Activated CD4-positive, alpha-beta T cell treated with anti-CD3 and anti-CD28 coated beads, Interleukin-2, amount 50 U/mL, for 48 hours (primary cell): ENCODE measurements at regions not wholly inside any gene's neighbourhood (a gene's known extent, or its start where the extent isn't known, plus 50 kb on each side); places are given as distances from the start of the nearest gene placed in this dataset.
"Not testable (repeated sequence)": the region's sequence is repeated elsewhere in the genome, so short reads cannot be mapped to it uniquely, and the experiment has no call there.

Experiments used
- DNase-seq, 2 experiments: peaks; one replicate each; pipeline ENCODE4 v3.0.0-alpha.2; 2020

DNA sequence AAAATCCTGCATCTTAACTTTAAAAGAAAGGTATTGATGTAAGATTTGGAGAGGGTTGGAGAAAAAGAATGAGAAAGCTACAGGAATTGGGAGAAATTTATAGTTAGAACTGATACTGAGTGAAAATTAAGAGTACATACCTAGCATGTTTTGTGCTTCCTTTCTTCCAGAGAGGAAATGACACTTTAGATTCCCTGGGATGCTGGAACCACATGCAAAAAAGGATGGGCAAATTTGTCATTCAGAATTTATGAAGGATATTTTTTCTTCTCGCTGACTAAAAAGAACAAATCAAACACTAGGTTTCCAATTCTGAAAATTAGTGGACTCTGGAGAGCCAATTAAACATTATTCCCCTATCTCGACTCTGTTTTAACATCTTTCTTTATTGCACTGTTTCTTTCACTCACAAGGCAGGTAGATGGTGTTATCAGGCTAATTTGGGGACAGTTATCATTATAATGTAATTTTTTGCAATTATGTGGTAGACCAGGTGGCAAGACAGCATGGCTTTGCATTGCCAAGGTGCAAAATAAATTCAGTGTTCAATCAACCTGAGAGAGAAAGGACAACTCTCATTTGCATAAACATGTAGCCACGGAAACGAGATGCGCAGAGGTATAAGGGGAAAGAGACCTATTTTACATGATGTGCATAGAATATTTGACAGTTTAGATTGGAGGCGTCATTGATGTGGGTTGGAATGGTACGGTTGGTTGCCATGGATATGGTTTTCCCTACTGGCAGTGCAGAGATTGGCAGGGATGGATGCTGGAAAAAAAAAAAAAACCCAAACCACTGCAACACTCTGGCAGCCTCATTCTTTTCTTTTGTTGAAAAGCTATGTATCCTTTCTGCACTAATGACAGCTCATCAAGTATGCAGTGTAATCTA is 320.4 kb upstream of the CCNH start:
- DNase-seq: no peak

DNA sequence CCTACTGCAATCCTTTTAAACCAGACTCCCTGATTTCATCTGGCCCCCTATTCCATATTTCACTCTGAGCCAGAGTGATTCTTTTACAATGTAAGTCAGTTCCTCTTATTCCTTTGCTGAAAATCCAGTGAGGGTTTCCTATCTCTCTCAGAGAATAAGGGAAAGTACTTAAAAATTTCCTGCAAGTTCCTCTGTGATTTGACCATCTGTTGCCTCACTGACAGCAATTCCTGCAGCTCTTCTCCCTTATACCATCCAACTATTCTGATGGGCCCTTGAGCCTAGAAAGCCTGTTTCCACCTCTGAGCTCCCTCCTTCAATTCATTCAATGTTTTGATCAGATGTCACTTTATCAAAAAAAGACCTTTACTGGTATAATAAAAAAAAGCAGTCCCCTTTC is 317.1 kb upstream of the CCNH start:
- no peak for DNase-seq

DNA sequence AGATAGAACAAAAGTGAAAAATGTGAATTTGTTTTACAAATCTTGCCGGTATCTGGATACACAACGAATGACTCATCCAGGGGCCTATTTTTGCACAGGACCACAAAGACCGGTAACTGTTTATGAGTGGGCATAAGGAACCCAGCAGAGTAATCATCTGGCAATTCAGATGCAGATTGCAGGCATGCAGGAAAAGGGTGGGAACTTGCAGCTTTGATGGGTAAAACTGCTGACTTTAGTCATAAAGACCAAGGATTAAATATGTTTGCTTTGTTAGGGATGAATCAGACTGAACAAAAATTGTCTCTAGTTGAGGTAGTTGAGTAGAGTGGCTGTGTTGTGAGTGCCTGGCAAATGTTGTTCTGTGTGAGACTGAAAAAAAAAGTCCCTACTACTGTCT is 309.6 kb upstream of the CCNH start:
- DNase-seq: no peak

DNA sequence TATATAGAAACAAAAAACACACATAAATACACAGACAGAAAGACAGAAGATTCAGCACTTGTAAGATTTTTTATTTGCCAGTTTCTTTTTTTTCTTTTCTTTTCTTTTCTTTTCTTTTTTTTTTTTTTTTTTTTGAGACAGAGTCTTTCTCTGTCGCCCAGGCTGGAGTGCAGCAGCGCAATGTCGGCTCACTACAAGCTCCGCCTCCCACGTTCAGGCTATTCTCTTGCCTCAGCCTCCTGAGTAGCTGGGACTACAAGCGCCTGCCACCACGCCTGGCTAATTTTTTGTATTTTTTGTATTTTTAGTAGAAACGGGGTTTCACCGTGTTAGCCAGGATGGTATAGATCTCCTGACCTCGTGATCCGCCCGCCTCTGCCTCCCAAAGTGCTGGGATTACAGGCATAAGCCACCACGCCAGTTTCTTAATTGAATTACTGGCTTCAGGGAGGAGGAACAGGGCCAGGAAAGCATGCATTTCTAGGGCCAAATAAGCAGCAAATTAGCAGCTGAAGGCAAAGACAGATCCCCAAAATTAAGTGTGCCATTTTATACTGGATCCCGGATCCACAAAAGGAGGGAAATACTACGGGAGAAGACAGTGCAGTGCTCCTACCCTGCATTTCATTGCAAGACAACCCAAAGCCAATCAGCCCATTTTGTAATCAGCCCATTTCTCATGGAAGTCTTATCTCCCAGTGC is 305.6 kb upstream of the CCNH start:
- DNase-seq: not testable (repeated sequence)

DNA sequence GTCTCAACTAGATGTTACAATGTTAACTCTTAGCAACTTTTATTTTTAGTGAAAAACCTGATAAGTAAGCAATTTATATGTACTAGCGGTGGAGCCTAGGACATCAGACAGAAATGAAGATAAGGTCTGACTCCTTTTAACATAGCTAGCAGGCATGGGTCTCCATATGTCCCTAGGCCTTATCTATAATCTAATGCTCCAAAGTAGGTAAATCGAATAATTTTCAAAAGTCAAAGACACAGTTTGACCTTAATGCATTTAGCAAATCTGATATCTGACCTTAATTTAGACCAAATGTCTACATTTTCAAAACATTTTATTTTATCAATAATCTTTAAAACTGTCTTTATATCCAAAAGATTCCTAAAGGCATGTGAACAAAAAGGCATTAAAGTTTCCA is 305.0 kb upstream of the CCNH start:
- DNase-seq: no peak

DNA sequence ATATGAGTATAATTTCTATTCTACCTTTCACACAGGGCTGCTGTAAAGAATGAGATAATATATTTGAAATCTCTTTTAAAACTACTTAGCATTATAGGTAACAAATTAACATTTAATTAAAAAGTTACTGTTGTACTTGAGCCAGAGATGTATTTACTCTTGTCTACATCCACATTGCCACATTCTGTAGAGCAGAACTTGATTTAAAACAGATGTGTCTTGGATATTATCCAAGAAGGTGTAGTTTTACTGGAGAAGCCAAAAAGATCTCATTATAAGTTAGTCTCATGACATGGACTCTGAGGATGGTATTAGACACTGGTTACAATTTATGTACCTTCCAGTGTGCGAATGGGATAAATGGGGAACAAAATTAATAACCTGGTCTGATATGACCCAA is 293.1 kb upstream of the CCNH start:
- DNase-seq: no peak

DNA sequence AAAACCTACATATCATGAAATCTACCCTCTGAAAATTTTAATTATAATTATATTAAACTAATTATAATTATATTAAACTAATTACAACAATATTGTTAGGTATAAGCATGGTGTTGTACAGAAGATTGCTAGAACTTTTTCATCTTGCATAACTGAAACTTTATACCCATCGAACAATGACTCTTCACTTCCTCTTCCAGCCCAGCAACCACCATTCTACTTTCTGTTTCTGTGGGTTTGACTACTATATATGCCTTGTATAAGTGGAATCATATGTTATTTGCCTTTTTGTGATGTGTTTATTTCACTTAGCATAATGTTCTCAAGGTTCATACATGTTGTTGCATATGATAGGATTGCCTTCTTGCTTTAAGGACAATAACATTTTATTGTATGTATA is 274.2 kb upstream of the CCNH start:
- no peak for DNase-seq

DNA sequence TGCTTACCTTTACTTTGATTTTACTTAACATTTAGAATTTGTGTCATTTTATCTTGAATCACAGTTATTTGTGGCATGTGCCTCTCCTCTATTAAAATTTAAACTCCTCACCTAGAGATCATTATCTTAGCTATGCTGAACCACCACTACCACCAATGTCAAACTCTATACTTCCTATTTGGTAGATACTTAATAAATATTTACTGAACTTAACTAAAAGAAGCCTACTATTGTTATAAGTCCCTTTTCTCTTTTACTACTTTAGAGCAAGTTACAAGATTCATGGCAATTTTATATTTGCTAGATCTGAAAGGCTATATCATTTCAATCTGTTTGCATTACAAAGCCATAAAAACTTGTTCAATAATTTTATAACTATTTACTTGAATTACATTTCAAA is 273.3 kb upstream of the CCNH start:
- no peak for DNase-seq

DNA sequence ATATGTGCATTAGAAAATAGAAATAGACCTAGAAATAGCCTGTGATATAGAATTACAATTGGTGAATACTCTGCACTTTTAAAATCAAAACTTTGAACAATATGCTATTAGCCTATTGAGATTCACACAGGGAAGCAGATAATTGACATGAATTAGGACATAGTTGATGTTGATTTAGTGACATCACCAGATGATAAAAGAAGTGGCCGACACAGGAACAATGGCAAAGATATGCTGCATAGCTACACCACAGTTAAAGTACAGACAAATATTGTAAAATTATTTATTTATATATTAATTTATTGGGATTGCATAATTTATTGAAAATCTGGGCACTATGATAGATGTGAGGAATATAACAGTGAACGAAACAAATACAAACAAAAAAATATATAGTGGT is 261.5 kb upstream of the CCNH start:
- no peak for DNase-seq

DNA sequence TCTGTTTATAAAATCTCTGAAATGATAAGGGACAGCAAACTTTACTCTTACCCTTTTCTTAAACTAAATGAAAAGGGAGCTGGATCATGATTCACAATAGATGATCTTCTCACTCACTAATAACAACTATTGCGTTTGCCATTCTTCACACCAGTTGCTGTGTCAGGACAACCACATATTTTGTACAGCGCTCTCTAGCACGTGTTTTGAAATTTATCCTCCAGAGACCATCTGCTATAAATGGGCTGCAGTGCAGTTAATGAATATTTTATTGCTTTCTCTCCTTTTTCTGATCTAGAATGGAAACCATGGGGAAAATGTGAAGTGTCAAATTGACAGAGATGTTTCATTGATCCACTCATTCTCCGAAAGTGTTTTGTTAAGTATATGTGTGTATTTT is 258.4 kb upstream of the CCNH start:
- no peak for DNase-seq

DNA sequence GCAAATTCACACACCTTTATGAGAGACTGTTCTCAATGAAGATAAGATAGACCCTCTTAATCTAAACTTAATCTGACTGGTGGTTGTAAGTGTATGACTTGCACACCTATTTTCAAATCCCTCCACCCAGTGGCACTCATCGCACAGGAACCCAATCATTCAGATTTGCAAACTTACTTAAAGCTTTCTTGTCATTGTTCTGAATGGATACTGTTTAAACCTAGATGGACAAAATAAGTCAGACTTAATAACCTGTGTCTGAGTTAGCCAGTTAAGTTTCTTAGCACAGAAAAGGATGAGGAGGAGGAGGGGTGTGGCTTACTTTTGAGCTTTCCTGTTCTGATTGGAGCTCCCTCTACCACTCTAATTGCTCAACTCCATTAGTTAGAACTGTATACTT is 252.4 kb upstream of the CCNH start:
- no peak for DNase-seq

DNA sequence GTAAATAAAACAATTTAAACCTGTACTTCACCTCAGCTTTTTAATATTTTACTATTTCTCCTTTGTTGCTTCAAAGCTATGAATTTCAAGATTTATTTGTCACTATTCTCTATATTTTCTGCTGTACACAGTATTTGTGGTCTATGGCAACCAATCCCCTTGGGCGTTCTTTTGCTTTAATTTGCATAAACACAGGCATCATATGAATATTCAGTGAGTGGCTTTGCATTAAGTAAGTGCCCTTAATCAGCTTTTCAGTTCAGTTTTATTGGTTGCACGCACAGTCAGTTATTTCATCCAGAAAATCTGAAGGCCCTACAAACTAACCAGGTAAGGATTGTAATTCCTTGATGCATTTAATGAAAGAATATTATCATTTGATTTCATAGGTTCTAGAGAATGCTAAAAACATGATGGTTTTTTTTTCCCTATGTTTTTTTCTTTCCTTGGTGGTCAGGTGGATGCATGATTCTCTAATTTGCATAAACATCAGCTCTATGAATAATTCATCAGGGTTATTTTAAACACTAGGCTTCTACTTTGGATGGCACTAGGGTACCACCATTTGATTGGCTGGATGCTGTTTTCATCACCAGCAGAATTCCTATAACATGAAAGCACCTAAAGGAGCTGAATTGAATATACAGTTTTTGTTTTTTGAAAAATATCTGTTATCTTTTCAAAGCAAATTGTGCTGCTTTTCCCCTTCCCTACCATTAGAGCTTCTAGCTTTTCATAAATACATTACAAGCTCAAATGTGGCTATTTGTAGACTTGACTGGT is 249.2 kb upstream of the CCNH start:
- no peak for DNase-seq

DNA sequence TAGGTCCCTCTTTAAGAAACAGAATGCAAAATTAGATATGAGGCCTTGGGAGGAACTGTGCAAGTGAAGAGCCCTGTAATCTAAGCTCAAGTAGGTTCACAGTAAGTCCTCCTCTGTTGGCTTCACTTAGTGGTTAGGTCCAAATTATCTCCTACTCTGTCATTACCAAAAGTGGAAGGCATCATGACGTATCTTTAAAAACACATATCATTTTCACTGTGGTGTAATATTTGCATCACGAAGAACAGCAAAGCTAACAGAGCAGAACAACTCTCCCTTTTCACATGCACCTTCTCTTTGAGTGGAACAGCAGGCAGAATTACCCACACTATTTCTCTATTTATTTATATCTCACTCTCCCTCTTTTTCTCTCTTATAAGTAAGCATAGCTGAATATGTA is 240.5 kb upstream of the CCNH start:
- no peak for DNase-seq

DNA sequence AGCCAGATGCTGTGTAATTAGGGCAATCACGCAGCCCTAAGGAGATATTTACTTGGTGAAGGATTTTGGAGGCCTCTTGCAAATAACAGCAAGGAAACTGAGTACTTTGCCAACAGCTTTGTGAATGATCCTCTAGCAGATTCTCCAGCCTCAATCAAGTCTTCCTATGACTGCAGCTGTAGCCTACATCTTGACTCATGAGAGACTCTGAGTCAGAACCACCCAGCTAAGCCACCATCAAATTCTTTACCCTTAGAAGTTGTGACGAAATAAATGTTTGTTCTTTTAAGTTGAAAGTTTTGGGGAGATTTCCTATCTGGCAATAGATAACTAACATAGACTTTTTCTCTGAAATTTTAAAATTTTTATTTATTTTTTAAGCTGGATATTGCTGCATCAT is 237.6 kb upstream of the CCNH start:
- no peak for DNase-seq

DNA sequence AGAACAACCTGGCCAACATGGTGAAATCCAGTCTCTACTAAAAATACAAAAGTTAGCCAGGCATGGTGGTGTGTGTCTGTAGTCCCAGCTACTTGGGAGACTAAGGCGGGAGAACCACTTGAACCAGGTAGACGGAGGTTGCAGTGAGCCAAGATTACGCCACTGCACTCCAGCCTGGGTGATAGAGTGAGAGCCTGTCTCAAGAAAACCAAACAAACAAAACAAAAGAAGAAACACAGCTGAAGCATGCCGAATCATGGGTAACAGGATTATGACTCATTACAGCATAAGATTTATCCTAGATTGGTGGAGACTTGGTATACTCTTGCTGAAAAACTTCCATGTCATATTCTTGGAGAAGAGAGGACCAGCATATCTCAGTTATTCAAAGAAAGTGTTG is 236.7 kb upstream of the CCNH start:
- DNase-seq: no peak

DNA sequence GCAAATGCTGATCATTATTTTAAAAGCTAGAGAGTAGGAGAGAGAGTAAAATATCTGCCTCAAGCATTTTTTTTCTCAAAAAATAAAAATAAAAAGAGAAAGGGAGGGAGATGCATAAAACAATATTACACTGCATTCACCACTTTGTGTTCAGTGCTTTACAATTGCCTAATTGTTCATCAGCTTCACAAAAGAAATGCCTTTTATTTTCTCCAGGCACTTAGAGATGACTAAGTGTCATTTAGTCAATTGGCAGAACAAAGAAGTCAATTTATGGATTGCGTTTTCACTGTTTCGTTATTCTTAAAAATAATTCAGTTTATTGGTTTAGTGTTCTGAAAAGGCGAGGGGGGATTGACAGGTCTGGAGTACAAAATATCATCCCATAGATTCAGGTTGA is 232.5 kb upstream of the CCNH start:
- no peak for DNase-seq

DNA sequence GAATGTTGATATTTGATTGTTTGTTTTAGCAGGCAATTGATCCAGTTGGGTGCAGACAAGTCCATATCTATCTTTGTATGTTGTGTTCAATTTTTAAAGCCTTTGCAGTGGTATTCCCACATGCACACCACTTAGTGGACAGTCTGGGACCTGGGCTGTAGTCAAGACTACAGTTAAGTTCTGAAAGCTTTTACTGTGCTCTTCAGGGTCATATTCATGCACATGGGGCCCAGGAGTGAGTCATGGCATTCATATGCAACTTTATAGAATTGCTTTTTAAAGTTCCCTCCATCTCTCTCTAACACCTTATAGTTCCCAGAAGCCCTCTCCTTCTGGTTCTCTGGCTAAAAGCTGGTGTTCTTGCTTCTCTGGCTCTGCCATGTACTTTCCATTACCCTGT is 228.2 kb upstream of the CCNH start:
- no peak for DNase-seq

DNA sequence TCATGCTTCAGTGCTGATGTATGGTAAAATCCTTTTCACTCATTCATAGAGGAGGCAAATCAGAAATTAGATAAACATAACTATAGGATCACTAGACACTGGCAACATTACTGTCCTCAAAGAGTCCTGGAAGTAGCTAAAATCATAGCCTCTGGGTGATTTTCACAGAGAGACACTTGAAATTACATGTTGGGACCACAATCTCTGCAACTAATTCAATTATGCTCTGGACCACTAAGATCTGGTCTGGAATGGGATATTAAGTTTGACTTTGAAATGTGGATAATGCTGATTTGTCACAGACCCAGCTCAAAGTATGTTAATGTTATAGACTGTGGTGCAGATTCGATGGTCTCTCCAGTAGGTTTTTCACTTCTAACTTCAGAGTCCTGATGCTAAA is 214.6 kb upstream of the CCNH start:
- DNase-seq: no peak

DNA sequence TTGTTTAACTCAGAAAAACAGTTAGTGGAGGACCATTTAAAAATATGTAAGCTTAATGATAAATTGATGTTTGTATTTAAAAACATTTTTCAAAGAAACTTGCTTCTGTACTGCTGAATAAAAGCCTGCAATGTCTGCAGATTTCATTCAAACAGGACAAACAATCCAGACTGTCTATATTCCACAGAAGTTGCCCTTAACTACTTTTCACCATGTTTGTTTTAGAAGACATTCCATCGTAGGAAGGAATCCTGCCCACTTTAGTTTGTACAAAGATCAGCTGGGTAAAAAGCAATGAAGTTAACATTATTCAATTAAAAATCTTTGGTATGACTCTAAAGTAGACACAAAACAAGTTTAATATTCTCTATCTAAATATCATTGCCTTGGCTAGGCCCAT is 195.7 kb upstream of the CCNH start:
- DNase-seq: no peak

DNA sequence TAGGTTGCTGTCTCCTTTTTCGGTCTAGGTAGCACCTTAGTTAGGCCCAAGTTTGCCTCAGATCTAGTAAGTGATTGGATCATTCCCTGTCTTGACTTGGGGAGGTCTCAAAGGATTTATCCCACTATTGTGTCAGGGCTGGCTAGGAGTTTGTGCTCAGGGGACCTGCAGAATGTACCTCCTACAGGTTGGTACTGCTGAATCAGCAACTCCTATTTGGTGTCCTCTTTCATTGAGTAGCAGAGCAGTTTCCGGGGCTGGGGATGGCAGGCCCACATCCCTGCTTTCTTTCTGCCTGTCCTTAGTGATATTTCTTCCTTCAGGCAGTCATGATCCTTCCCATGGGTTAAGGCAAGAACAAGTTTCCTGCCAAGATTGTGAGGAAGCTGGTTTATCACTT is 192.9 kb upstream of the CCNH start:
- DNase-seq: no peak

DNA sequence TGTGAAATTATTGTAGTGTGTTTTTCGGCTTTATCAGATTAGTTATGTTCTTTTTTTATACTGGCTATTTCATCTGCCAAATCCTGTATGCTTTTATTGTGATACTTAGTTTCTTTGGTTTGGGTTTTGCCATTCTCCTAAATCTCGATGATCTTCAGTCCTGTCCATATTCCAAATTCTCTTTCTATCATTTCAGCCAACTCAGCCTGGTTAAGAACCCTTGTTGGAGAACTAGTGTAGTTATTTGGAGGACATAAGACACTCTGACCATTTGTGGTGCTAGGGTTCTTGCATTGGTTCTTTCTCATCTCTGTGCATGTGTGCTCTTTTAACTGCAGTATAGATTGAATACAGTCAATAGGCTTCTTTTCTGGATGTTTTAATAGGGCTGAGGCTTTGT is 187.0 kb upstream of the CCNH start:
- DNase-seq: no peak

DNA sequence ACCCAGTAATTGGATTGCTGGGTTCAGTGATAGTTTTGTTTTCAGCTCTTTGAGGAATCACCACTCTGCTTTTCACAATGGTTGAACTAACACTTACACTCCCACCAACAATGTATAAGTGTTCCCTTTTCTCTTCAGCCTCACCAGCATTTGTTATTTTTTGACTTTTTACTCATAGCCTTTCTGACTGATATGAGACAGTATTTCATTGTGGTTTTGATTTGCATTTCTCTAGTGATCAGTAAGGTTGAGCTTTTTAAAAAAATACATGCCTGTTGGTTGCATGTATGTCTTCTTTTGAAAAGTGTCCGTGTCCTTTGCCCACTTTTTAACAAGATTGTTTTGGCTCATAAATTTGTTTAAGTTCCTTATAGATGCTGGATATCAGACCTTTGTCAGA is 185.7 kb upstream of the CCNH start:
- DNase-seq: no peak

DNA sequence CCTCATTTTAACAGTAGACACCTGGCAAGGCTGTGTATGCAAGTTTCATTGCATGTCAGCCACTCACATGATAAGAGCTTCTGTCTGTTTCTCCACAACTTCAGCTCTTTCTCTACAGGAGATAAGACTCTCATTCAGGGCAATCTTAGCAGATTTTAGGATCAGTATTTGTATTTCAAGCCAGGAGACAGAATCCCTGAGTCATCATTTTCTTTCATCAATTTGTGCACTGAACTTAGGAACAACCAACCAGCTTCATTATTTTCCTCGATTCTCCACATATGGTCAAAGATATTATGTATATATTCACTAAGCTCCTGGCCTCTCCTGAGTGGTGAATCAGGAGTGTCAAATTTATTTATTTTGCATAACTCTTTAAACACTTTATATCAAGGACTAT is 181.8 kb upstream of the CCNH start:
- DNase-seq: no peak

DNA sequence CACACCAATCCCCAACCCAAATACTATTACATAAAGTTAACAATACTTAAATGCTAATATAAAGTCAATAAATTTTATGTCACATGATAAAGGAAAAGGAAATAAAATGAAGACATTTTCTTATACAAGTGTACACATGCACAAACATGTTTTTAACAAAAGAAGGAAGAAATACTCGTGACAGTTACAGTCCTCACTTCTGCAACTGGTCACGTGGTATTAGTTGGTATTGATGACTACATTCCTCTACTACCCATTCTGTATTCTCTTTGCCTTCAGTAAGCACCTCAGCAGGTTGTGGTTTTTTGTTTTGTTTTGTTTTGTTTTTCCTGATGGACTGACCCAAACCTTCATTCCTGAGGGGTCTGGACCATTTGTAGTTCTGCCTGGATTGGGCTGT is 176.9 kb upstream of the CCNH start:
- DNase-seq: no peak
